AG10803 (cell line): ENCODE measurements at regions not wholly inside any gene's neighbourhood (a gene's known extent, or its start where the extent isn't known, plus 50 kb on each side); places are given as distances from the start of the nearest gene placed in this dataset.
A peak's percentile ranks its signal among the peaks of the same experiment; 100 is the strongest.

Source experiments
- DNase-seq: peaks from one replicate; pipeline ENCODE4 v3.0.0; 2010; ENCODE audit warnings: low read depth
- H3K4me3 ChIP-seq: 2 replicates; pipeline ENCODE4 v1.5.1; 2011; ENCODE audit warnings: mild to moderate bottlenecking, low read length, control low read depth
- CTCF ChIP-seq: conservative IDR thresholded peaks from 2 replicates; pipeline ENCODE4 v1.5.1; 2011; ENCODE audit warnings: mild to moderate bottlenecking, low read length, control low read depth, inconsistent platforms

GRCh38 chr9:1200847-1201251 lies 150.7 kb downstream of the DMRT2 start:
- no peak for TF ChIP-seq CTCF
- DNase-seq = no peak
- H3K4me3 ChIP-seq = no peak overlapping the region

GRCh38 chr9:1201262-1201661 lies 151.1 kb downstream of the DMRT2 start:
- no peak for TF ChIP-seq CTCF
- no peak overlapping the region for H3K4me3 ChIP-seq
- no peak for DNase-seq

GRCh38 chr9:1201901-1202300 lies 151.7 kb downstream of the DMRT2 start:
- no peak overlapping the region for H3K4me3 ChIP-seq
- TF ChIP-seq CTCF = no peak
- DNase-seq = no peak

GRCh38 chr9:1202512-1203280 lies 152.5 kb downstream of the DMRT2 start:
- no peak for DNase-seq
- H3K4me3 ChIP-seq = no peak overlapping the region
- TF ChIP-seq CTCF = no peak

- no peak for TF ChIP-seq CTCF
- H3K4me3 ChIP-seq = no peak overlapping the region
- peak; percentile 79 for DNase-seq
Measured at GRCh38 chr9:1207686-1208085, 157.5 kb downstream of the DMRT2 start.

GRCh38 chr9:1208157-1208556 lies 158.0 kb downstream of the DMRT2 start:
- no peak overlapping the region for H3K4me3 ChIP-seq
- TF ChIP-seq CTCF = no peak
- peak; percentile 72 for DNase-seq

GRCh38 chr9:1210954-1211353 lies 160.8 kb downstream of the DMRT2 start:
- no peak for TF ChIP-seq CTCF
- peak; percentile 23 for DNase-seq
- no peak overlapping the region for H3K4me3 ChIP-seq
